ENCODE measurements at regions not wholly inside any gene's neighbourhood (a gene's known extent, or its start where the extent isn't known, plus 50 kb on each side); places are given as distances from the start of the nearest gene placed in this dataset.
"Not testable (repeated sequence)": the region's sequence is repeated elsewhere in the genome, so short reads cannot be mapped to it uniquely, and the experiment has no call there.

DNA sequence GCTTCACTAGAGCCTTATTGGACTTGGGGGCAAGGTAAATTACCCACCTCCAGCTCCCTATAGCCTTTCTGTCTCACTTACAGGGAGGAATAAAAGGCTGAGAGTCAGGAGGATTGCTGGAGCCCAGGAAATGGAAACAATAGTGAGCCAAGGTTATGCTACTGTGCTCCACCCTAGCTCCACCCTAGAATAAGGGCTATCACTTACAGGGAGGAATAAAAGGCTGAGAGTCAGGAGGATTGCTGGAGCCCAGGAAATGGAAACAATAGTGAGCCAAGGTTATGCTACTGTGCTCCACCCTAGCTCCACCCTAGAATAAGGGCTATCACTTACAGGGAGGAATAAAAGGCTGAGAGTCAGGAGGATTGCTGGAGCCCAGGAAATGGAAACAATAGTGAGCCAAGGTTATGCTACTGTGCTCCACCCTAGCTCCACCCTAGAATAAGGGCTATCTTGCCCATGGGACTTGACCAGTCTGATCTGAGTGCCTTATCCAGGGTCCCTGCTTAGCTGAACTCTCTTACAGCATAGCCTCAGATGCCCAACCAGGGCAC, 150.6 kb upstream of the UGT8 start:
- not testable (repeated sequence) for DNase-seq (ENCODE audit: low read depth)

DNA sequence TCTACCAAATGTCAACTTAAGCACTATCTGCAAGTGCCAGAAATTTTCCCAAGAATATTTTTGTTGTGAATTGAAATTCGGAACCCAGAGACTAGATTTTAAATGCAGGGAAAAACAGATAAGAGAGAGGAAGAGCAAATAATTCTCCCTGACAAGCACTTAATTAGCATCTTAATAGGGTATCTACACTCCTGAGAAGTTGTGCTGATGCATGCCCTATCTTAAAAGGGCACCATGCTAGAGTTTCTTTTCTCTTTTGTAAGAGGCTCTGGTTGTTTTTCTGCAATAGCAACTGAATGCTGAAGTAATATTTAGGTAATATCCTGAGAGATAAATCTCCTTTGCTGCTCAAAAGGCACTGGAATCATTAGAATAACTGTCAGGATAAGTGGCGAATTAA, 139.9 kb upstream of the UGT8 start:
- no peak for DNase-seq (ENCODE audit: low read depth)

DNA sequence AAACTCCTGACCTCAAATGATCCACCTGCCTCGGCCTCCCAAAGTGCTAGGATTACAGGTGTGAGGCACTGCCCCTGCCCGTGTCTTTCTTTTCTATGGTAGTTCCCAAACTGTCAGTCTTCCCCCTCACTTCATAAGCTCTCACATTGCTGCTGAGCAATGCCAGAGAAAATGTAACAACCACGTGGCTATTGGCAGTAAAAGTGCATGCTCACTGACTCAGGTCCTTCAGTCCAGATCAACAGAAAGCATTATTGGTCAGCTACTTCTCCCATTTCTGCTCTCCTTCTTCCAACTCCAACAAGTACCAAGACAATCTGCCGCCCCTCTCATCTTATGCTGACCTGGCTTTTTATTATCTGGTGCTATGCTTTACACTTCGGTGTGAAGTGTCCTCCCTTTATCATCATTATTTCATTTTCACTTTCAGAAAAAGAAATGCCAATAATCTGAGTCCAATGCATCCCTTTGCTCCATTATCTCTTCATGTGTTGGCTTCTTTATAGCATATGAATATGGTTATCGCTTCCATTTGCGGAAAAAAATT, 133.8 kb upstream of the UGT8 start:
- no peak for DNase-seq (ENCODE audit: low read depth)

DNA sequence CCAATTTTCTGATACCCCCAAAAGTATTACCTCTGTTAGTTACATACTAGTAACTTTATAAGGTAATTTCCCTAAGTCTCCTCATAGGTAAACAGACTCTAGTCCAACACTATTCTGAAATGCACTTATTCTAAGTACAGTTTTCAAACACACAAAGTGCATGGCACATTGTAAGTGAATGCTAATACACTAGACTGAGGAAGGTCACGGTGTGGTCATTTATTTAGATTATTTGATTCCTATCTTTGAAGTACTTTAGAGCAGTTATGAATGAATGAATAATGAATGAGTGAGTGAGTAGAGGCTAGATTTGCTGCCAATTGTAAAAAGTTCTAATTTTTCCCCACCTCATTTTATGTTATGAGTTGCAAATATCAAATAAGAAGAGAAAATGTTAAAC, 132.8 kb upstream of the UGT8 start:
- DNase-seq (ENCODE audit: low read depth) = no peak

DNA sequence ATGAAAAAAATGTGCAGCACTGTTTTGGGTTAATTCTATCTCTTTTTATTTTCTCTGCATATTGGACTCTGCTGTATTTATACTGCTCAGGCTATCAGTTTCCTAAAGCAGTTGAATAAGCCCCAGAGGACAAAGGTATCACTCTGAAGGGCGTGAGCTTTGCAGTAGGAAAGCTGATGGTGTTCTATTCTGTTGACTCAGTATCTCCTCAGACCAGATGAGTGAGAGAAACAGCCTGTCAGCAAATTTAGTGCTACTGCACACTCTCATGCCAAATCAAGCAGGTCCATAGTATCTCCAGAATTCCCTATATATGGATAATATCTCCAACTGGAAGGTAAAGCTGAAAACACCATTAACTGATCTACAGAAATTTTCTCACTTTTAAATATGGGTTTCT, 132.3 kb upstream of the UGT8 start:
- DNase-seq (ENCODE audit: low read depth) = no peak

DNA sequence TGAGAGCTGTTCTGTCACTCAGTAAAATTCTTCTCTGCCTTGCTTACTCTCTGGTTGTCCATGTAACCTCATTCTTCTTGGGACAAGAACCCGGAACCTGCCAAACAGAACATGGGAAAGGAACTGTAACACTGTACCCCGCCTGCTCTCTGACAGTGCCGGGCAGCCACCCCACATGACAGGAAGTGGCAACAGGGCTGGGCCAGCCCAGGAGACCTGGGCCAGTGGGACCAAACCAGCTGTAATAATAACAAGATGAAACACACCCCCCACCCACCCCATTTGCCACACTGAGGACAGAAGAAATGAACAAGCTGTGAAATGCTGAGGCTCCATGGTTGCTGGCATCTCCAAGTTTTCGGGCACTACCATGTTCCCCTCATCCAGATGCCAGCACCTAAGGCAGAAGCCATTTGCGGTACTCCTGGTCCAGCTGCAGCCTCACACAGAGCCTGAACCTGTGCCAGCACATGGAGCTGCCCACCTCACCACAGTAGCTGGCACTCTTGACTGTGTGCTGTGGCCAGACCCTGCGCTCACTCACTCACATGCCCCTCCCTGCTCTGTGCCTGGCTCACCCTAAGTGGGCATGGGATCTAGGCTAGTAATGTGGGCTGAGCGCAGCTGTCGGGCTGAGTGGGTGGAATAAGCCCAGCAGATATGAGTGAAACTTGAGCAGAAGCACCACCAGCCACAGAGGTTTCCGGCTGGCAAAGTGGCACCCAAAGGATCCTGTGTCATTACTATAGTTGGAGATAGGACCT, 126.2 kb upstream of the UGT8 start:
- DNase-seq (ENCODE audit: low read depth) = no peak

DNA sequence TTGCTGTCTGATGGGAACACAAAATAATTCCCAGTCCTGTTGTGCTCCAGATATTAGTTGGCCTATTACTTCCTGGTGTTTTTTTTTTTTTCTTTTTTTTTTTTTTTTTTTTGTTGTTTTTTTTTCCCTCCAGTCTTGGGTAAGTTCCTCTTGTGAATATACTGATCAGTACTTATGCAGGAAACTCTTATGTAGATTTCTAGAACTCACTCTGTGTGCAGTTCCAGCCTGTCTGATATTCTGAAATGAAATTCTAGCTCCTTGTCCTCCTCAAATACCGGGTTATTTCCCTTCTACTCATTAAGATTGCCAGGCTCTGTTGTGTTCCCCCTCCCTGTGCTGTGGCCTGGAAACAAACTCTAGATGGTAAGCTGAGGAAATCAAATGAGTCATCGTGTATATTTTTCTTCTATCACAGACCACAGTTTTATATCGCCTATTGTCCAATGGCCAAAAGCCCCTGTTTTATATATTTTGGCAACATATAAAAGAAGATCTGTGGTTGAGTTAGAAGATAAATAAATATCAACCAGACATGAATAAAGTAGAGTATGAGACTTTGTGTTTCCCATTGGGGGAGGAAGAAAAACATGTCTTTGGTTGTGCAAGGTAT, 124.3 kb upstream of the UGT8 start:
- DNase-seq (ENCODE audit: low read depth) = no peak

DNA sequence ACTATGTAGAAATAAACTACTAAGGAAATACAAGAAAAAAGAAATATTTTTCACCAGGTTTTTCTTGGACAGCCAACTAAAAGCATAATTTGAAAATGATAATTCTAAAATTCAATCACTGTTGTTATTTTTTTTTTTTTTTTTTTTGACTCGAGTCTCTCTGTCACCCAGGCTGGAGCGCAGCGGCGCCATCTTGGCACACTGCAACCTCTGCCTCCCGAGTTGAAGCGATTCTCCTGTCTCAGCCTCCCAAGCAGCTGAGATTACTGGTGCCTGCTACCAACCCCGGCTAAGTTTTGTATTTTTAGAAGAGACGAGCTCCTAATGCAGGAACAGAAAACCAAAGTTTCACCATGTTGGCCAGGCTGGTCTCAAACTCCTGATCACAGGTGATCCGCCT, 122.3 kb upstream of the UGT8 start:
- DNase-seq (ENCODE audit: low read depth) = no peak

DNA sequence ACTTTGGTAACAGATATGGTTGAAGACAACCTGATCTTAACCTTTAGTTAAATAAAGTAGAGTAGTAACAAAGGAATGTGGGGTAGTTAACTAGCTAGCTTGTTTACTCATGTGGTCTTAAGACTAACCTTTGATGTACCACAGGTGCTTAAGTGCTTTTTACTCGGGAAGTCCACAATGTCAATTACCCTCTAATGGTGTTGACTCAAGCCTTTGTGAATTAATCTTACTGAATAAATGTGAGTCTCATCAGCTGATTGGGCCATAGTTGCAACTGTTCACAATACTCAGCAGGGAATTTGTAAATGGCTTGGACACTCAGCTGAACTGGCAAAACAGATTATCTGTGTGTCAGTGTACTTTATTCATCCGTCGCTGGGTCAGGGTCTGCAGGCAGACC, 119.0 kb upstream of the UGT8 start:
- DNase-seq (ENCODE audit: low read depth) = no peak

DNA sequence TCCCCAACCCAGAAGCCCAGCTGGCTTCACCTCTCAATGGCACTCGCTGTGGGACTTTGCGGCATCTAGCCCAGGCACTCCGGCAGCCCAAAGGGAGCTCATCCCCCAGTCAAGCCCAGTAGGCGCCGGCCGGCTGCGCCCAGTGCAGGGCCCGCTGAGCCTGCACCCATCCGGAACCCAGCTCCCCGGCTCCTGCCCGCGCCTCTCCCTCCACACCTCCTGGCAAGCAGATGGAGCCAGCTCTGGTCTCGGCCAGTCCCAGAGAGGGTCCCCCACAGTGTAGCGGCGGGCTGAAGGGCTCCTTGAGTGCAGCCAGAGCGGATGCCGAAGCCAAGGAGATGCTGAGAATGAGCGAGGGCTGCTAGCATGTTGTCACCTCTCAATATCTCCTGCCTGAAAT, 116.8 kb upstream of the UGT8 start:
- no peak for DNase-seq (ENCODE audit: low read depth)

DNA sequence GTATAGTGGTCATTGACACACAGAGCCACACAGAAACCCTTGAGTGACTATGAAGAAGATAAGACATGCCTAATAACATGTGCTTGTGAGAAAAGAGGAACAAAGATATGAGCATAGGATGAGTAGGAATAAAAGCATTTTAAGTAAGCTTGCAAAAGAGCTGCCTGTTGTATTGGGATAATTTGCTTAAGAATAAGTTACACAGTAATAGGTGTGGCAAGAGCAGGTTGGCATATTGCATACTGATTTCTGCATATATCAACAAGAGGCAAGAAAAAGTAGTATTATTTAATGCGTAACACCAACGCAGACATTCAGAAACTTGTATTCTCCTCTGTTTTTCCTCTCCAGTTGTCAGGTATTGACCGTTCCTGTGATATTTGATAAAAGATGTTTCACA, 111.5 kb upstream of the UGT8 start:
- no peak for DNase-seq (ENCODE audit: low read depth)

DNA sequence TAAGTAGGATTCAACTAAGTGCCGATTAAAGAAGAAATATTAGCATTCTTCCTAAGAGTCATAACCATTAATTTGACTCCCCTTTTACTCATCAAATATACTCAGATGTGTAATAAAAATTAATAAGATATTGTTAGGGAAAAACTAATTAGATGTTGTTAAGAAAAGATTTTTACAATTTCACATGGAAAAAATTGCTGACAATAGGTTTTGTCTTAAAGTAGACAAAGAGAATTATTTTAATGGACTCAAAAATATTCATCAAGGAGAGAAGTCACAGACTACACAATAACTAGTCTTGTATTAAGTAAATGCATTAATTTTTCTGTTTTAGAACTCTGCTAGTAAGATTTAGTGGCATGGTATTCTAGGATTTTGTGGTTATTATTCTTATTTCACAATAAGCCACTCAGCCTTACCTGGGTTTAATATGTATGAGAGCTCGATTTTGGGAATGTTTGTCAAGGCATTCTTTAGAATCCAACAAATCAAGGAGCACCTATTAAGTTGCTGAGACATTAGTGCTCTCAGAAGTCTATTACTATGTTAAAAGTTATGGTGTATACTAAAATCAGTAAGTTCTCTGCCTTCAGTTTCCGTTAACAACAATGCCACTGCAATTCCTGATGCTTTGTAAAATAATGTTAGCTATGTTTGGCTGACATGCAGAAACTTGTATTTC, 110.2 kb upstream of the UGT8 start:
- no peak for DNase-seq (ENCODE audit: low read depth)

DNA sequence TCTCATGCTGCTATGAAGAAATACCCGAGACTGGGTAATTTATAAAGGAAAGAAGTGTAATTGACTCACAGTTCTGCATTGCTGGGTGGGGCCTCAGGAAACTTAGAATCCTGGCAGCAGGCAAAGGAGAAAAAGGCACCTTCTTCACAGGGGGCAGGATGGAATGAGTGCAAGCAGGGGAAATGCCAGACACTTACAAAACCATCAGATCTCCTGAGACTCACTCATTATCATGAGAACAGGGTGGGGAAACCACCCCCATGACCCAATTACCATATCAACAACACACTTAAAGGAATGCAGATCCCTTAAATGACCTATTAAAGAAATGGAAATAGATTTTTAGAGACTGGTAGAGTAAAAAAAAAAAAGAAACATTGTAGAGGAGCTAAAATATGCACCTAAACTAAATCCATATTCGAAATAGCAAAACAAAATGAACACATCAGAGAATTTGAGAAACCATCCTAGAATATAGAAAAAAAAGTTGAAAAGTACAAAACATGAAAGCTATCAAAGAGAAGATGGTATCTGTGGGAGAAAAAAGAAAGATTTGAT, 104.3 kb upstream of the UGT8 start:
- no peak for DNase-seq (ENCODE audit: low read depth)

DNA sequence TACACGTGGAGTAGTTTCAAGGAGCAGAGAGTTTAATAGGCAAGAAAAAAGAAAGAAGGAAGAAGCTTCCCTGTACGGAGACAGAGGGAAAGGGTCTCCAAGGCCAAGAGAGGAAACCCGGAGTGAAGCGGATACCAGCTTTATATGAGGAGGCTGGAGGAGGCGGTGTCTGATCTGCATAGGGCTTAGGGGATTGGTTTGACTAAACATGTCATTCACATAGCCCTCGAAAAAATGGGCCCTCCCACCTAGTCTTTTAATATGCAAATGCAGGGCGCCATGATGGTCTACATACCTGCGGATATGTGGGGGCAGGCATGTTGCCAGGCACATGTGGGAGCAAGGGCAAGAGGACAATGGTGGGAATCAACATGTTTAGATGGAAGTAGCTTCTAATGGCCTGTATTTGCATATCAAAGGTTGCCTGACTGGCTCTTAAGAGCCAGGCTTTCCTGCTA, 103.1 kb upstream of the UGT8 start:
- no peak for DNase-seq (ENCODE audit: low read depth)

DNA sequence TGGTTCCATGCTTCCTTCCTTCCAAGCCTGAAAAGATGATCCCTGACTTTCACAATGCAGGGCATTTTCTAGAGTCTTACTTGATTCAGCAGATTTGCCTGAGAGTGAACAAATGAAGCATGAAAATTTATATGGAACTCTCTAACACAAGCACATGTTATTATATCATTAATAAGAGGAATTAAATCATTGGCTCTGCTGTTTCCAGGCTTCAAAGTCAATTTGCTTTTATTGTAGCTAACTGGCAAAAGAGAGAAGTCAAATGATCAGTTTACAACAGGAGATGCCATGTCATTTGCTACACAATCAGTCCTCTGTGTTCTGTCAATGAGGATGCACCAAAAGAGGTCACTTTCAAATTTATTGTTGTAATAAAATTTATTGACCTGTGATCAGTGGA, 101.5 kb upstream of the UGT8 start:
- DNase-seq (ENCODE audit: low read depth) = no peak

DNA sequence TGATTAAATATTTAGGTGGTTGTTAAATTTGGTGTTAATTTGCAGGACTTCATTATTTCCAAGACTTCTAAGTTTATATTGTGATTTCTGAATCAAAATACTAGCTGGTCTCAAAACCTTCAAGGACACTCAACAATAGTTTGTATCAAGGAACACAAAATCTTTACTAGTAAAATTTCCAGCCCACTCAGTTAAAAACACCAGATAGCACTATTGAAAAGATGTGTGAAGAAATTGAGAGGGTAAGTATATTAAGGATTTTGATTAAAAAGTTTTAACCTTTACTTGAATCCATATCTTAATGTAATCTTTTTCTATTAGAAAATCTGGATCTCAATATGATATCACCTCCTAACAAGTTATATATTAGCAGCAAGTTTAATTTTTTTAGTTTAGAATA, 89.3 kb upstream of the UGT8 start:
- no peak for DNase-seq (ENCODE audit: low read depth)

DNA sequence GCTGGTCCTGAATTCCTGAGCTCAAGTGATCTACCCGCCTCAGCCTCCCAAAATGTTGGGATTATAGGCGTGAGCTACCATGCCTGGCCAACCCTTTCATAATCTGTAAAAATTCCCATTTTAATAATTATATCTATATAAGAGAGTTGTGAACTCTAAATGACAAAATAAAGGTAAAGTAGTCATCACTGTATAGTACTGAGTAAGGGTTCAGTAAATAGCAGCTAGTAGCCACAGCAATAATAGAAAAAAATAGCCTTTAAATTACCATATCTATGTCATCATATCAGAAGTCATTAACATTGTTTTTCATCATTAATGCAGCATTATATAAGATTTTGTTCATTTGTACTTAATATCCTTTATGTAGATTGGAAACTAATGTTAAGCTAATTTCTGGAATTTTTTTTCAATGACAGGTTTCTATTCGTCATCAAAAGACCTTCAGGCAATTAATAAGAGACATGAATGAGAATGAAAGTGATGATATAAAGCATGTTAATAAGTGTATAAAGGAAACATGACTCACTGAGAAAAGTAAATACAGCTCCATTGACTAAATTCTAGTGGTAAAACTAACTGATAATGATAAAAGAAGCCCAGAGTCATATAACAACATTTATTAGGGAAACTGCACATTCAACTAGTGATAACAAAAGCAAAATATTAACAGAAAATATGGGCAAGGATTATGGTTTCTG, 85.9 kb upstream of the UGT8 start:
- no peak for DNase-seq (ENCODE audit: low read depth)

DNA sequence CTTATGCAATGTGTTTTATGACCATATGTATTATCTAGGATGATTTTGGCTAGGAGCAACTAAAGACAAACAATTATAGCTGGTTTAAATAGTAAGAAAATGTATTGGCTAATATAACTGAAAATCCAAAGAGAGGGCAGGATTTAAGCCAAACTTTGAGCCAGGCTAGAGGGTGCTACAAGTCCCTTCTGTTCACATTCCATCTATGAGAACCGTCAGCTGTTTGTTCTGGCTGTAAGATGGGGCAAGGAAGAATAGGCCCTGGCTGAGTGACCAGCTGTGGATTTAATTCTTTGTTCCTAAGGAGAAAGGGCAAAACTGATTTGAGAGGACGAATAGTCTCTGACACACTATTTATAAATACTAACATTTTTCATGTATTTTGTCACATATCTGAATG, 79.2 kb upstream of the UGT8 start:
- no peak for DNase-seq (ENCODE audit: low read depth)

DNA sequence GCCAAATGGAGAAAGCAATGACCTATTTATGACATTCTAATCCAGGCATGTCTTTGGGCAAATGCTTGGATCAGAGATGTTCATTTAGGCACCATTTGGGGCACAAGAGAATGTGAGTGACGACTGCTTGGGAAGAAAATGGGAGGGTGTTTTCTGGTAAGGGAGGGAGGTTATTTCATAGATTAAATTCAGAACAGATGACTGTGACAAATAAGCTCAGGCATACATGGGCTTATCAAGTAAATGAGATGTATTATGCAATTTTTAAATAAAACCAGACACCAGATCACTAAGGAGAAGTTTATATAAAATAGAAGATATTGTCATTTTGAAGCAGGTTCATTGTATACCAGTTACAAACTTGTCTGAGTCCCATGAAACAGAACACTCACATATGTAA, 71.4 kb upstream of the UGT8 start:
- no peak for DNase-seq (ENCODE audit: low read depth)

DNA sequence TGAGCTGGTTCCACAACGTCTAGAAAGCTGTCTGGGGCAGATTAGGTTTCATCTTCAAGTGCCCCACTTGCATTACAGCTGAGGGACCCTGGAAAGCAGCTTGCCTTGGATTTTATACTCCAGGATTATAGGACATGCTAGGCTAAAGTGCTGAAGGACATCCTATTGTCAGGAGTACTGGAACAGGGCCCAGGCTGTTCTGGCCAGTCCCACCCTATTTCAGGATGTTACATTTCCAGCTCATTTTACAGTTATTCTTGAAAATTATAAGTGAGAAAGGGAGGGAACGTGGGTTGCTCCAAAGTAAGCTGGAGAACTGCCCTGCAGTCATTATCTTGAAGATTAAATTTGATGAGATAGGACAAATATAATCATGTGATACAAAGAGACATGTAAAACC, 71.0 kb upstream of the UGT8 start:
- no peak for DNase-seq (ENCODE audit: low read depth)

DNA sequence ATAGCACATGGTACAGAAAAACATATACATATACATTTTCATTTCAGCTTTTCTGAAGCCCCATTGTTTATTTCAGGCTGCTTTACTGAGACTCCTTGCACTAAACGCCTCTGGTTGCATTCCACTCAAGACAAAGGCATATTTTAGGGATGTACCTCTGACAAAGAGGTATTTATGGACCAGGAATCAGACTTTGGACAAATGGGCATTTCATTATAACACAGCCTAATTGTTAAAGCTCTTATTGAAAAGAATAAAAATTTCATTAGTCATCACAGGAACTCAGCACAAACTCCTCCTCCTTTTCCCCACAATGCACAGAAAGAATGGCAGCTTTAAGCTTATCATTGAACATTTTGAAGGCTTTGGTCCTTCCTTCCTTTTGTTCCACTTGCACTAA, 62.9 kb upstream of the UGT8 start:
- DNase-seq (ENCODE audit: low read depth) = no peak

DNA sequence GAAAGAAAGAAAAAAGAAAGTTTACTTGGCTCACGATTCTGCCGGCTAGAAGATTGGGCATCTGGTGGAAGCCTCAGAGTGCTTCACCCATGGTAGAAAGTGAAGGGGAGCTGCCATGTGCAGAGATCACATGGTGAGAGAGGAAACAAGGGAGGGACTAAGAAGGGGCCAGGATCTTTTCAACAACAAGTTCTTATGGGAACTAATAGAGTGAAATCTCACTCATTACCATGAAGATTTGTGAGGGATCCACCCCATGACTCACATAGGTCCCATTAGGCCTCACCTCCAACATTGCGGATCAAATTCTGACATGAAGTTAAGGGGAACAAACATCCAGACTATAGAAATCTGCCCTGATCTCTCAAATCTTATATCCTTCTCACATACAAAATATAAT, 61.3 kb upstream of the UGT8 start:
- DNase-seq (ENCODE audit: low read depth) = no peak

Measured in stimulated activated CD8-positive, alpha-beta memory T cell treated with anti-CD3 and anti-CD28 coated beads, Interleukin-15, amount 100 ng/mL, for 1 hour (primary cell).